K562 (cell line): ENCODE measurements at regions not wholly inside any gene's neighbourhood (a gene's known extent, or its start where the extent isn't known, plus 50 kb on each side); places are given as distances from the start of the nearest gene placed in this dataset.

ENCODE experiments used
- CREB1 ChIP-seq, 2 experiments: sonication (generic) in 1 of 2; formaldehyde crosslinking in 1 of 2; IDR thresholded peaks; 2 replicates each; pipeline versions ENCODE4 v1.6.1 to v1.8.0; 2012 to 2022; ENCODE audit warnings: inconsistent platforms in 1 of 2, mild to moderate bottlenecking in 1 of 2, missing genetic modification reagents in 1 of 2, moderate library complexity in 1 of 2
- ETV6 ChIP-seq, 3 experiments: fragments of 150-350 bp in 1 of 3; sonication (generic) in 1 of 3; formaldehyde crosslinking in 1 of 3; IDR thresholded peaks; 2 replicates each; pipeline versions ENCODE4 v1.6.1 to v1.8.0; 2014 to 2022; ENCODE audit warnings: borderline replicate concordance in 2 of 3, low read depth in 2 of 3, antibody characterized with exemption in 1 of 3, low read length in 1 of 3, mild to moderate bottlenecking in 1 of 3, missing genetic modification reagents in 1 of 3
- EZH2 ChIP-seq: IDR thresholded peaks from 2 replicates; pipeline ENCODE4 v1.6.1; 2012; ENCODE audit warnings: low read depth, mild to moderate bottlenecking, inconsistent platforms, low read length, borderline replicate concordance
- FOXK1 ChIP-seq: sonication (generic); formaldehyde crosslinking; IDR thresholded peaks from 2 replicates; pipeline ENCODE4 v1.8.0; 2022; ENCODE audit warnings: missing genetic modification reagents, mild to moderate bottlenecking, borderline replicate concordance
- HMG20B ChIP-seq: fragments of 250-450 bp; sonication (Bioruptor Pico); IDR thresholded peaks from 2 replicates; pipeline ENCODE4 v1.5.0; 2021; ENCODE audit warnings: mild to moderate bottlenecking
- IRF1 ChIP-seq: sonication (generic); formaldehyde crosslinking; IDR thresholded peaks from 2 replicates; pipeline ENCODE4 v1.8.0; 2022; ENCODE audit warnings: missing genetic modification reagents, mild to moderate bottlenecking, borderline replicate concordance
- MAFK ChIP-seq: IDR thresholded peaks from 2 replicates; pipeline ENCODE4 v1.6.1; 2011; ENCODE audit warnings: low read length, improper control_type of control experiment
- POLR2AphosphoS5 ChIP-seq: IDR thresholded peaks from 2 replicates; pipeline ENCODE4 v1.6.1; 2011; ENCODE audit warnings: mild to moderate bottlenecking, low read depth, low read length, moderate library complexity; ENCODE audit not compliant: control insufficient read depth, insufficient read depth
- RBM39 ChIP-seq: fragments of 200-400 bp; formaldehyde crosslinking; optimal IDR thresholded peaks from 2 replicates; pipeline ENCODE3; 2018; ENCODE audit warnings: low read depth, low read length
- SMAD3 ChIP-seq: fragments of 450-650 bp; formaldehyde crosslinking; conservative IDR thresholded peaks from 2 replicates; pipeline ENCODE4 v1.4.0; 2020; ENCODE audit warnings: mild to moderate bottlenecking
- ZNF12 ChIP-seq: sonication (generic); formaldehyde crosslinking; IDR thresholded peaks from 2 replicates; pipeline ENCODE4 v1.4.0; 2020; ENCODE audit warnings: mild to moderate bottlenecking, missing genetic modification reagents
- ZNF449 ChIP-seq: fragments of 250-450 bp; sonication (Bioruptor Pico); IDR thresholded peaks from 2 replicates; pipeline ENCODE4 v1.8.0; 2022; ENCODE audit warnings: moderate library complexity, mild to moderate bottlenecking, inconsistent platforms

GRCh38 chr6:14512246-14512645, 394.7 kb downstream of the CD83 start:
- no peak for TF ChIP-seq ZNF449 (CRISPR knock-in tag)
- no peak for TF ChIP-seq MAFK
- no peak for TF ChIP-seq FOXK1 (CRISPR knock-in tag)
- no peak for TF ChIP-seq IRF1
- TF ChIP-seq HMG20B = no peak
- TF ChIP-seq SMAD3 (CRISPR knock-in tag) = no peak
- no peak for TF ChIP-seq ZNF12 (CRISPR knock-in tag)
- no peak for TF ChIP-seq CREB1 (IDR thresholded peaks at IDR 0.05)
- no peak for TF ChIP-seq CREB1 (CRISPR knock-in tag; IDR thresholded peaks at IDR 0.05)
- TF ChIP-seq ETV6 (IDR thresholded peaks at IDR 0.05; ENCODE audit: borderline replicate concordance in 1 of 2, low read depth in 2 of 2, low read length in 1 of 2) = no peak
- no peak for TF ChIP-seq ETV6 (CRISPR knock-in tag; IDR thresholded peaks at IDR 0.05; ENCODE audit: borderline replicate concordance)
- no peak for TF ChIP-seq RBM39
- no peak for TF ChIP-seq POLR2AphosphoS5
- TF ChIP-seq EZH2 = no peak
